Upper lobe of left lung (tissue), 6 donors: ENCODE measurements at regions not wholly inside any gene's neighbourhood (a gene's known extent, or its start where the extent isn't known, plus 50 kb on each side); places are given as distances from the start of the nearest gene placed in this dataset.
A peak's percentile ranks its signal among the peaks of the same experiment; 100 is the strongest.

Experiments
- ATAC-seq, 2 donors: fragments of 200-7000 bp; cut with Tn5 transposase; one replicate each; pipeline ENCODE4 v1.9.1; 2022; ENCODE audit warnings: mild to moderate bottlenecking in 2 of 2, moderate library complexity in 2 of 2; ENCODE audit not compliant: low FRiP score in 2 of 2
- DNase-seq, 2 donors: peaks; one replicate each; pipeline ENCODE4 v3.0.0-alpha.2; 2019 to 2020
- H3K27ac ChIP-seq, 4 donors: fragments of 200-600 bp; sonication (generic); one replicate each; pipeline ENCODE4 v1.5.1; 2016 to 2019
- H3K27me3 ChIP-seq, 4 donors: fragments of 200-600 bp; sonication (generic); one replicate each; pipeline ENCODE4 v1.5.1; 2017 to 2019
- H3K36me3 ChIP-seq, 4 donors: fragments of 200-600 bp; sonication (generic); one replicate each; pipeline ENCODE4 v1.5.1; 2016 to 2019
- H3K4me1 ChIP-seq, 4 donors: fragments of 200-600 bp; sonication (generic); one replicate each; pipeline ENCODE4 v1.5.1; 2018 to 2019
- H3K4me3 ChIP-seq, 4 donors: fragments of 200-600 bp; sonication (generic); one replicate each; pipeline ENCODE4 v1.5.1; 2017 to 2019; ENCODE audit warnings: mild to moderate bottlenecking in 2 of 4, moderate library complexity in 1 of 4
- H3K9me3 ChIP-seq, 4 donors: fragments of 200-600 bp; sonication (generic); one replicate each; pipeline ENCODE4 v1.5.1; 2018 to 2019
- CTCF ChIP-seq, 6 experiments: fragments of 450-650 bp in 4 of 6; fragments of 200-600 bp in 2 of 6; sonication (generic) in 2 of 6; IDR thresholded peaks; one replicate each; pipeline ENCODE4 v1.5.1; 2016 to 2019; ENCODE audit warnings: antibody characterized with exemption in 6 of 6
- EP300 ChIP-seq, 4 donors: sonication (generic); formaldehyde crosslinking; IDR thresholded peaks; one replicate each; pipeline ENCODE4 v1.5.1; 2017; ENCODE audit warnings: antibody characterized with exemption in 4 of 4, control low read depth in 2 of 4
- POLR2A ChIP-seq, 4 donors: fragments of 450-650 bp; IDR thresholded peaks; one replicate each; pipeline ENCODE4 v1.5.1; 2016 to 2017; ENCODE audit warnings: antibody characterized with exemption in 4 of 4, mild to moderate bottlenecking in 2 of 4
- POLR2AphosphoS5 ChIP-seq, 2 donors: sonication (generic); formaldehyde crosslinking; IDR thresholded peaks; one replicate each; pipeline ENCODE4 v1.5.1; 2017; ENCODE audit warnings: antibody characterized with exemption in 2 of 2
- WGBS, 2 donors: methylation state at CpG; one replicate each; pipeline ENCODE4 v1.1.5; 2017 to 2018; 5-methylcytosine and 5-hydroxymethylcytosine counted together
- donor health status: DM: no; HTN: no; CAD: no; lungs with moderate emphysema.
- donor health status: DM: no; HTN: yes; CAD: no; lungs with severe emphysema.

GRCh38 chr6:71406865-71407860 is 118.6 kb downstream of the OGFRL1 start:
- H3K4me1 ChIP-seq: peaks cover 41 to 71% (median 59%) of the 10 kb centered on the region in 4 donors

GRCh38 chr6:71408787-71409723 is 120.4 kb downstream of the OGFRL1 start:
- DNase-seq (no peak), ATAC-seq (no peak)
- no peaks in the 10 kb centered on the region for H3K9me3 ChIP-seq
- no peaks in the 10 kb centered on the region for H3K27me3 ChIP-seq
- 70 to 72% methylated on average over 1 of the region's 1 CpG for WGBS, 2 donors
- peaks cover 0 to 29% (median 1%) of the 10 kb centered on the region in 4 donors for H3K36me3 ChIP-seq
- TF ChIP-seq EP300 (IDR thresholded peaks at IDR 0.05) (no peak), CTCF (IDR thresholded peaks at IDR 0.05) (no peak), POLR2AphosphoS5 (IDR thresholded peaks at IDR 0.05) (no peak), POLR2A (IDR thresholded peaks at IDR 0.05) (no peak)
- H3K4me1 ChIP-seq: peaks cover 34 to 68% (median 57%) of the 10 kb centered on the region in 4 donors
- peak overlapping the region in 2 of 4 donors; percentile 49 to 99 for H3K27ac ChIP-seq
- peak overlapping the region in 1 of 4 donors; percentile 10 for H3K4me3 ChIP-seq

More at GRCh38 chr6:71406865-71407860, 118.6 kb downstream of the OGFRL1 start:
- WGBS, 2 donors: 72 to 77% methylated on average over 5 of the region's 5 CpGs
- Histone ChIP-seq H3K4me3 (no peak overlapping the region), H3K9me3 (no peaks in the 10 kb centered on the region), H3K36me3 (peaks cover 0 to 24% (median 1%) of the 10 kb centered on the region in 4 donors), H3K27ac (peak overlapping the region; percentile 2 to 79 (median 41)), H3K27me3 (no peaks in the 10 kb centered on the region)
- ATAC-seq: no peak
- no peak for DNase-seq
- TF ChIP-seq CTCF (IDR thresholded peaks at IDR 0.05): no peak
- peak in 1 of 2 donors; percentile 29 for TF ChIP-seq POLR2AphosphoS5 (IDR thresholded peaks at IDR 0.05)

GRCh38 chr6:71410164-71410566 is 121.6 kb downstream of the OGFRL1 start:
- DNase-seq (no peak), ATAC-seq (no peak)
- H3K9me3 ChIP-seq: no peaks in the 10 kb centered on the region
- peaks cover 26 to 60% (median 54%) of the 10 kb centered on the region in 4 donors for H3K4me1 ChIP-seq
- H3K4me3 ChIP-seq: no peak overlapping the region
- H3K27me3 ChIP-seq: no peaks in the 10 kb centered on the region
- H3K27ac ChIP-seq: peak overlapping the region in 2 of 4 donors; percentile 49 to 99
- peaks cover 0 to 35% (median 1%) of the 10 kb centered on the region in 4 donors for H3K36me3 ChIP-seq
- no peak for TF ChIP-seq CTCF (IDR thresholded peaks at IDR 0.05)
- no peak for TF ChIP-seq EP300 (IDR thresholded peaks at IDR 0.05)
- TF ChIP-seq POLR2A (IDR thresholded peaks at IDR 0.05): no peak
- TF ChIP-seq POLR2AphosphoS5 (IDR thresholded peaks at IDR 0.05): no peak
- WGBS, 2 donors: 71 to 75% methylated on average over 4 of the region's 4 CpGs

GRCh38 chr6:71410681-71411080 is 122.1 kb downstream of the OGFRL1 start:
- H3K27ac ChIP-seq: peak overlapping the region in 3 of 4 donors; percentile 67 to 100 (median 99)
- ATAC-seq: no peak

More at GRCh38 chr6:71410681-71411080, 122.1 kb downstream of the OGFRL1 start:
- Histone ChIP-seq H3K4me1 (peaks cover 26 to 55% (median 51%) of the 10 kb centered on the region in 4 donors), H3K9me3 (no peaks in the 10 kb centered on the region), H3K36me3 (peaks cover 0 to 40% (median 1%) of the 10 kb centered on the region in 4 donors), H3K27me3 (no peaks in the 10 kb centered on the region), H3K4me3 (peak overlapping the region in 1 of 4 donors; percentile 88)
- 77 to 83% methylated on average over 1 of the region's 1 CpG for WGBS, 2 donors
- TF ChIP-seq POLR2AphosphoS5 (IDR thresholded peaks at IDR 0.05): no peak
- DNase-seq: no peak
